ENCODE measurements at regions not wholly inside any gene's neighbourhood (a gene's known extent, or its start where the extent isn't known, plus 50 kb on each side); places are given as distances from the start of the nearest gene placed in this dataset.

DNA sequence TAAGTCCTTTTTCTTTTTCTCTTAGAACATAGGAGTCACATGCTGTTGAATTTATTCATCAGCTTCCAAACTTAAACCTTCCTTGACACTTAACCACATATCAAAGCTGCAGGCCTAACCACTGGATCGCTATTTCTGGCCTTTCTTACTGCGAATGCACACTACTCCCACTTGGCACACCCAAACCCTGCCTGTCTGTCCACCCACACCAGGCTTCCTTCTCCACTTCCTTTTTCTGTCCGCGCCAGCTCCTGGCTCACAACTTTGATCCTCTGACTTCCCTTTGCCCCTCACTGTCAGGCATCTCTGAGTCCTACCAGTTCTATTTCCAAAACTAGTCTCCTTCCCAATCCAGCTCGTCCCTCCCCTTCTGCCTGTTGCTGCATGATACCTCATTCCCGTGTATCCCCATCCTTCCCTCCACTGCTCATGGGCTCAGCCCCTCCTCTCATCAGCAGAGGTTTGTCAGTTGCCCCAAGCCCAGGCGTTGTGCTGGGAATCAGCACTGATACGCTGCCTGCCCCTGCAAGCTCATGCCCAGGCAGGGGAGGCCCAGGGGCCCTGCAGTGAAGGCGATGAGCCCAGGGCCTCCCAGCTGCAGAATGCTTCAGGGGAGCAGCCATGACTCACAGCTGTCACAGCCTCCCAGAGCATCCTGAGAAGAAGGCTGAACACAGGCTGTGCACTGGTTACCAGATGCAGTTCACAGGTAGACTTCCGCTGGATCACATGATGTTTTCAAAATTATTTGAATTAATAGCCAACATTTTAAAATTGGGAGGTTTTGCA, 179.8 kb downstream of the KATNIP start:
- ChIA-PET POLR2A (no interaction called here), RAD21 (ENCODE audit: low non-redundant PET in 1 of 2, low total read pairs in 2 of 2, uncharacterized antibody in 2 of 2, unreplicated experiment in 2 of 2) (interaction anchor here in 1 of 2 experiments (0.6 kb wide), 1 partner anchor 138 kb away, joined by 4 read pairs; no protein-coding TSS in a partner anchor), CTCF (no interaction called here)
- no peak overlapping the region for H3K4me3 ChIP-seq (replicated peaks in 1 of 2; ENCODE audit: low read depth in 1 of 2, low read length in 2 of 2)
- H2AFZ ChIP-seq (ENCODE audit: low read depth, low read length, poor library complexity, severe bottlenecking): no peak overlapping the region
- H4K20me1 ChIP-seq (ENCODE audit: insufficient read depth): no peaks in the 10 kb centered on the region
- H3K9me2 ChIP-seq (ENCODE audit: insufficient read depth): no peaks in the 10 kb centered on the region
- no peak overlapping the region for H3K4me2 ChIP-seq (ENCODE audit: low read length)
- H3K9me3 ChIP-seq (ENCODE audit: control insufficient read depth in 1 of 2, insufficient read depth in 1 of 2, low read depth in 1 of 2, low read length in 2 of 2): no peaks in the 10 kb centered on the region
- no peaks in the 10 kb centered on the region for H3K4me1 ChIP-seq (ENCODE audit: control insufficient read depth in 1 of 2, insufficient read depth in 2 of 2, low read length in 2 of 2)
- H3K9ac ChIP-seq (ENCODE audit: low read length): no peak overlapping the region
- DNase-seq (ENCODE audit: low read depth, low spot score): no peak
- H3K27me3 ChIP-seq (ENCODE audit: insufficient read depth, low read length): no peaks in the 10 kb centered on the region
- intact Hi-C loops (cut with micrococcal nuclease): no loop called here
- no peak overlapping the region for H3K27ac ChIP-seq (ENCODE audit: low read depth, low read length)
- no TSS peak for BruUV-seq (replicated peaks)
- TF ChIP-seq POLR2A (IDR thresholded peaks at IDR 0.05; ENCODE audit: borderline replicate concordance, extremely low read depth, insufficient read depth, insufficient read length) (no peak), ZNF274 (IDR thresholded peaks at IDR 0.05; ENCODE audit: low read depth, low read length) (no peak), RAD21 (IDR thresholded peaks at IDR 0.05; ENCODE audit: low read depth) (no peak), SIN3A (IDR thresholded peaks at IDR 0.05; ENCODE audit: low read depth) (no peak), EZH2phosphoT487 (IDR thresholded peaks at IDR 0.05; ENCODE audit: borderline replicate concordance) (no peak), JUND (IDR thresholded peaks at IDR 0.05) (no peak), EGR1 (IDR thresholded peaks at IDR 0.05; ENCODE audit: low read depth) (no peak), YY1 (IDR thresholded peaks at IDR 0.05; ENCODE audit: extremely low read depth, insufficient replicate concordance, low read depth, low read length) (no peak), ZFX (IDR thresholded peaks at IDR 0.05) (no peak), FOSL1 (IDR thresholded peaks at IDR 0.05; ENCODE audit: low read depth) (no peak), EZH2 (IDR thresholded peaks at IDR 0.05) (no peak), POLR2AphosphoS5 (IDR thresholded peaks at IDR 0.05; ENCODE audit: low read depth, low read length) (no peak), SRF (IDR thresholded peaks at IDR 0.05; ENCODE audit: low read depth) (no peak), ELF1 (IDR thresholded peaks at IDR 0.05; ENCODE audit: borderline replicate concordance, low read depth) (no peak)
- TF ChIP-seq, protein P1, sequence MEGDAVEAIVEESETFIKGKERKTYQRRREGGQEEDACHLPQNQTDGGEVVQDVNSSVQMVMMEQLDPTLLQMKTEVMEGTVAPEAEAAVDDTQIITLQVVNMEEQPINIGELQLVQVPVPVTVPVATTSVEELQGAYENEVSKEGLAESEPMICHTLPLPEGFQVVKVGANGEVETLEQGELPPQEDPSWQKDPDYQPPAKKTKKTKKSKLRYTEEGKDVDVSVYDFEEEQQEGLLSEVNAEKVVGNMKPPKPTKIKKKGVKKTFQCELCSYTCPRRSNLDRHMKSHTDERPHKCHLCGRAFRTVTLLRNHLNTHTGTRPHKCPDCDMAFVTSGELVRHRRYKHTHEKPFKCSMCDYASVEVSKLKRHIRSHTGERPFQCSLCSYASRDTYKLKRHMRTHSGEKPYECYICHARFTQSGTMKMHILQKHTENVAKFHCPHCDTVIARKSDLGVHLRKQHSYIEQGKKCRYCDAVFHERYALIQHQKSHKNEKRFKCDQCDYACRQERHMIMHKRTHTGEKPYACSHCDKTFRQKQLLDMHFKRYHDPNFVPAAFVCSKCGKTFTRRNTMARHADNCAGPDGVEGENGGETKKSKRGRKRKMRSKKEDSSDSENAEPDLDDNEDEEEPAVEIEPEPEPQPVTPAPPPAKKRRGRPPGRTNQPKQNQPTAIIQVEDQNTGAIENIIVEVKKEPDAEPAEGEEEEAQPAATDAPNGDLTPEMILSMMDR (IDR thresholded peaks at IDR 0.05 in 2 of 3, conservative IDR thresholded peaks at IDR 0.05 in 1 of 3; ENCODE audit: borderline replicate concordance in 1 of 3, insufficient read depth in 1 of 3, low read depth in 2 of 3, low read length in 2 of 3): no peak
- TF ChIP-seq, protein P2, sequence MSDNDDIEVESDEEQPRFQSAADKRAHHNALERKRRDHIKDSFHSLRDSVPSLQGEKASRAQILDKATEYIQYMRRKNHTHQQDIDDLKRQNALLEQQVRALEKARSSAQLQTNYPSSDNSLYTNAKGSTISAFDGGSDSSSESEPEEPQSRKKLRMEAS (IDR thresholded peaks at IDR 0.05): no peak
- TF ChIP-seq, protein P3, sequence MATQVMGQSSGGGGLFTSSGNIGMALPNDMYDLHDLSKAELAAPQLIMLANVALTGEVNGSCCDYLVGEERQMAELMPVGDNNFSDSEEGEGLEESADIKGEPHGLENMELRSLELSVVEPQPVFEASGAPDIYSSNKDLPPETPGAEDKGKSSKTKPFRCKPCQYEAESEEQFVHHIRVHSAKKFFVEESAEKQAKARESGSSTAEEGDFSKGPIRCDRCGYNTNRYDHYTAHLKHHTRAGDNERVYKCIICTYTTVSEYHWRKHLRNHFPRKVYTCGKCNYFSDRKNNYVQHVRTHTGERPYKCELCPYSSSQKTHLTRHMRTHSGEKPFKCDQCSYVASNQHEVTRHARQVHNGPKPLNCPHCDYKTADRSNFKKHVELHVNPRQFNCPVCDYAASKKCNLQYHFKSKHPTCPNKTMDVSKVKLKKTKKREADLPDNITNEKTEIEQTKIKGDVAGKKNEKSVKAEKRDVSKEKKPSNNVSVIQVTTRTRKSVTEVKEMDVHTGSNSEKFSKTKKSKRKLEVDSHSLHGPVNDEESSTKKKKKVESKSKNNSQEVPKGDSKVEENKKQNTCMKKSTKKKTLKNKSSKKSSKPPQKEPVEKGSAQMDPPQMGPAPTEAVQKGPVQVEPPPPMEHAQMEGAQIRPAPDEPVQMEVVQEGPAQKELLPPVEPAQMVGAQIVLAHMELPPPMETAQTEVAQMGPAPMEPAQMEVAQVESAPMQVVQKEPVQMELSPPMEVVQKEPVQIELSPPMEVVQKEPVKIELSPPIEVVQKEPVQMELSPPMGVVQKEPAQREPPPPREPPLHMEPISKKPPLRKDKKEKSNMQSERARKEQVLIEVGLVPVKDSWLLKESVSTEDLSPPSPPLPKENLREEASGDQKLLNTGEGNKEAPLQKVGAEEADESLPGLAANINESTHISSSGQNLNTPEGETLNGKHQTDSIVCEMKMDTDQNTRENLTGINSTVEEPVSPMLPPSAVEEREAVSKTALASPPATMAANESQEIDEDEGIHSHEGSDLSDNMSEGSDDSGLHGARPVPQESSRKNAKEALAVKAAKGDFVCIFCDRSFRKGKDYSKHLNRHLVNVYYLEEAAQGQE (IDR thresholded peaks at IDR 0.05; ENCODE audit: low read depth): no peak
- TF ChIP-seq, protein P4, sequence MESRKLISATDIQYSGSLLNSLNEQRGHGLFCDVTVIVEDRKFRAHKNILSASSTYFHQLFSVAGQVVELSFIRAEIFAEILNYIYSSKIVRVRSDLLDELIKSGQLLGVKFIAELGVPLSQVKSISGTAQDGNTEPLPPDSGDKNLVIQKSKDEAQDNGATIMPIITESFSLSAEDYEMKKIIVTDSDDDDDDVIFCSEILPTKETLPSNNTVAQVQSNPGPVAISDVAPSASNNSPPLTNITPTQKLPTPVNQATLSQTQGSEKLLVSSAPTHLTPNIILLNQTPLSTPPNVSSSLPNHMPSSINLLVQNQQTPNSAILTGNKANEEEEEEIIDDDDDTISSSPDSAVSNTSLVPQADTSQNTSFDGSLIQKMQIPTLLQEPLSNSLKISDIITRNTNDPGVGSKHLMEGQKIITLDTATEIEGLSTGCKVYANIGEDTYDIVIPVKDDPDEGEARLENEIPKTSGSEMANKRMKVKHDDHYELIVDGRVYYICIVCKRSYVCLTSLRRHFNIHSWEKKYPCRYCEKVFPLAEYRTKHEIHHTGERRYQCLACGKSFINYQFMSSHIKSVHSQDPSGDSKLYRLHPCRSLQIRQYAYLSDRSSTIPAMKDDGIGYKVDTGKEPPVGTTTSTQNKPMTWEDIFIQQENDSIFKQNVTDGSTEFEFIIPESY (IDR thresholded peaks at IDR 0.05; ENCODE audit: extremely low read depth, insufficient replicate concordance, low read length): no peak
- no peak for ATAC-seq
- no peaks in the 10 kb centered on the region; a peak in 1 of 4 replicates for H3K36me3 ChIP-seq (ENCODE audit: control insufficient read depth in 1 of 2, insufficient read depth in 2 of 2, low read length in 2 of 2)
- no peaks in the 10 kb centered on the region for H3K79me2 ChIP-seq (ENCODE audit: insufficient read depth, low read length)
